ENCODE measurements at regions not wholly inside any gene's neighbourhood (a gene's known extent, or its start where the extent isn't known, plus 50 kb on each side); places are given as distances from the start of the nearest gene placed in this dataset.

DNA sequence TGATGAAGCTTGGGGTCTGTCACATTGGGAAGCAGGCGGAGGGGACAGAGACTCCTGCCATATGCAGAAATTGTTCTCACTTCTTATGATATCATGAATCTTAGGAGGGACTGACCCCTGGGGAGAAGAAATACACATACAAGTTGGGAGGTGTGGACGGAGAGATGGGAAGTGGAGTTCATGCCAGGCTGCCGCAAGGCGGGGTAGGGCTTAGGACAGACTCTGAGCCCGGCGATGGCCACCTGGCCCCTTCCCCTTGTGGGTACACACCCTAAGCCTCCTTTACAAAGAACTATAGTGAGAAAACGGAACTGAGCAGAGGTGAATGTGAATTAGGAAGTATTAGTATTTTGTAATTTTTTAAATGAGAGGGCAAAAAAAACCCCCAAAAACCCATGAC is 177.0 kb upstream of the IRS2 start:
- no peak overlapping the region for H3K4me3 ChIP-seq
- no peak for TF ChIP-seq POLR2A (IDR thresholded peaks at IDR 0.05)
- TF ChIP-seq, protein P1, sequence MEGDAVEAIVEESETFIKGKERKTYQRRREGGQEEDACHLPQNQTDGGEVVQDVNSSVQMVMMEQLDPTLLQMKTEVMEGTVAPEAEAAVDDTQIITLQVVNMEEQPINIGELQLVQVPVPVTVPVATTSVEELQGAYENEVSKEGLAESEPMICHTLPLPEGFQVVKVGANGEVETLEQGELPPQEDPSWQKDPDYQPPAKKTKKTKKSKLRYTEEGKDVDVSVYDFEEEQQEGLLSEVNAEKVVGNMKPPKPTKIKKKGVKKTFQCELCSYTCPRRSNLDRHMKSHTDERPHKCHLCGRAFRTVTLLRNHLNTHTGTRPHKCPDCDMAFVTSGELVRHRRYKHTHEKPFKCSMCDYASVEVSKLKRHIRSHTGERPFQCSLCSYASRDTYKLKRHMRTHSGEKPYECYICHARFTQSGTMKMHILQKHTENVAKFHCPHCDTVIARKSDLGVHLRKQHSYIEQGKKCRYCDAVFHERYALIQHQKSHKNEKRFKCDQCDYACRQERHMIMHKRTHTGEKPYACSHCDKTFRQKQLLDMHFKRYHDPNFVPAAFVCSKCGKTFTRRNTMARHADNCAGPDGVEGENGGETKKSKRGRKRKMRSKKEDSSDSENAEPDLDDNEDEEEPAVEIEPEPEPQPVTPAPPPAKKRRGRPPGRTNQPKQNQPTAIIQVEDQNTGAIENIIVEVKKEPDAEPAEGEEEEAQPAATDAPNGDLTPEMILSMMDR (IDR thresholded peaks at IDR 0.05): no peak
- no peaks in the 10 kb centered on the region for H3K4me1 ChIP-seq
- ATAC-seq (no peak), DNase-seq (no peak)
- no peaks in the 10 kb centered on the region for H3K27me3 ChIP-seq
- H3K27ac ChIP-seq: no peak overlapping the region
- 64 to 75% methylated on average over 7 of the region's 7 CpGs for WGBS, 2 donors
- no peaks in the 10 kb centered on the region for H3K36me3 ChIP-seq (replicated peaks in 1 of 2; ENCODE audit: insufficient read depth in 1 of 2, low read depth in 2 of 2)
- H3K9me3 ChIP-seq: peaks cover 0 to 5% (median 0%) of the 10 kb centered on the region in 3 donors
- intact Hi-C loops (cut with DNase I): no loop called here

DNA sequence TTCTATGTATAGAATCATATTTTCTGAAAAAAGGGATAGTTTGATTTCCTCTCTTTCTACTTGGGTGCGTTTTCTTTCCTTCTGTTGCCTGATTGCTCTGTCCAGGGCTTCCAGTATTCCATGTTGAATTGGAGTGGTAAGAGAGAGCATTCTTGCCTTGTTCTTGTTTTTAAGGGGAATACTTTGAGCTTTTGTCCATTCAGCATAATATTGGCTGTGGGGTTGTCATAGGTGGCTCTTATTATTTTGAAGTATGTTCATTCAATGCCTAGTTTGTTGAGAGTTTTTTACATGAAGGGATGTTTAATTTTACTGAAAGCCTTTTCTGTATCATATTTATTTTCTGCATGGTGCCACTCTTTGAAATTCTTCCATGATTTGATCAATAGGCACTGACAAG is 173.5 kb upstream of the IRS2 start:
- DNase-seq (no peak), ATAC-seq (no peak)
- Histone ChIP-seq H3K9me3 (peaks cover 0 to 5% (median 0%) of the 10 kb centered on the region in 3 donors), H3K27me3 (no peaks in the 10 kb centered on the region), H3K4me3 (no peak overlapping the region), H3K4me1 (no peaks in the 10 kb centered on the region), H3K27ac (no peak overlapping the region), H3K36me3 (replicated peaks in 1 of 2; ENCODE audit: insufficient read depth in 1 of 2, low read depth in 2 of 2) (no peaks in the 10 kb centered on the region)
- 48 to 64% methylated on average over 1 of the region's 1 CpG for WGBS, 2 donors
- intact Hi-C loops (cut with DNase I): no loop called here
- TF ChIP-seq, protein P1 (IDR thresholded peaks at IDR 0.05): no peak
- TF ChIP-seq POLR2A (IDR thresholded peaks at IDR 0.05): no peak

DNA sequence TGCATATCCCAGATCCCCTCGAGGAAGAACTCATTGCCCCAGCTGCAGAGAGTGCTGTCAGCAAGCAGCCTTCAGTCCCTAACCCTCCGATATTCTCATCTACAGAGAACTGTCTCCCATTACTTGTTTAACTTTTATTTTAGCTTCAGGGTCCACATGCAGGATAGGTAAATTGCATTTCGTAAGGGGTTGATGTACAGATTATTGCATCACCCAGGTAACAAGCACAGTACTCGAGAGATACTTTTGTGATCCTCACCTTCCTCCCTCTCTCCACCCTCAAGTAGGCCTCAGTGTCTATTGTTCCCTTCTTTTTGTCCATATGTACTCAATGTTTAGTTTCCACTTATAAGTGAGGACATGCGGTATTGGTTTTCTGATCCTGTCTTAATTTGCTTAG is 171.5 kb upstream of the IRS2 start:
- DNase-seq (no peak), ATAC-seq (no peak)
- Histone ChIP-seq H3K4me3 (no peak overlapping the region), H3K36me3 (replicated peaks in 1 of 2; ENCODE audit: insufficient read depth in 1 of 2, low read depth in 2 of 2) (no peaks in the 10 kb centered on the region), H3K27ac (no peak overlapping the region), H3K27me3 (no peaks in the 10 kb centered on the region), H3K4me1 (no peaks in the 10 kb centered on the region), H3K9me3 (peaks cover 0 to 5% (median 0%) of the 10 kb centered on the region in 3 donors)
- no peak for TF ChIP-seq POLR2A (IDR thresholded peaks at IDR 0.05)
- TF ChIP-seq, protein P1 (IDR thresholded peaks at IDR 0.05): no peak
- 65 to 70% methylated on average over 5 of the region's 5 CpGs for WGBS, 2 donors
- intact Hi-C loops (cut with DNase I): no loop called here

DNA sequence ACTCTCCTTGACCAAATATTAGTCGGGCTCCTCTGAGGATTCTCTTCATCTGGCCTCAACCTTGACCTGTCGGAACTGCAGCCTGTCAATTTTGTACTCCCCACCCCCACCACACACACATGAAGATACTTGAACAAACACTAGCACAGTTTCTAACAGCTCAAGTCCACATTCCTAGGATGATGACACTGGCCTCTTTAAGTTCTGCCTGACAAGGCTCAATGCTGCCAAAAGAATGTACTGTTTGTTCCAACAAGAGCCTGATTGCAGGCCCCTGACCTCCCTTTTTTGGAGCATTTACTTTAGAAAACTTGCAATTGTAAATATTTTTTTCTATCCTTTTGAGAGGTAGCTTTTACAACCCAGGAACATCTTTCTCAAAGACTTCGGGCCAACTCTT is 169.2 kb upstream of the IRS2 start:
- intact Hi-C loops (cut with DNase I): no loop called here
- Histone ChIP-seq H3K27ac (no peak overlapping the region), H3K36me3 (replicated peaks in 1 of 2; ENCODE audit: insufficient read depth in 1 of 2, low read depth in 2 of 2) (no peaks in the 10 kb centered on the region), H3K4me3 (no peak overlapping the region), H3K4me1 (no peaks in the 10 kb centered on the region), H3K27me3 (no peaks in the 10 kb centered on the region), H3K9me3 (peaks cover 0 to 5% (median 0%) of the 10 kb centered on the region in 3 donors)
- TF ChIP-seq, protein P1 (IDR thresholded peaks at IDR 0.05): no peak
- TF ChIP-seq POLR2A (IDR thresholded peaks at IDR 0.05): no peak
- 48 to 49% methylated on average over 3 of the region's 3 CpGs for WGBS, 2 donors
- DNase-seq (no peak), ATAC-seq (no peak)

DNA sequence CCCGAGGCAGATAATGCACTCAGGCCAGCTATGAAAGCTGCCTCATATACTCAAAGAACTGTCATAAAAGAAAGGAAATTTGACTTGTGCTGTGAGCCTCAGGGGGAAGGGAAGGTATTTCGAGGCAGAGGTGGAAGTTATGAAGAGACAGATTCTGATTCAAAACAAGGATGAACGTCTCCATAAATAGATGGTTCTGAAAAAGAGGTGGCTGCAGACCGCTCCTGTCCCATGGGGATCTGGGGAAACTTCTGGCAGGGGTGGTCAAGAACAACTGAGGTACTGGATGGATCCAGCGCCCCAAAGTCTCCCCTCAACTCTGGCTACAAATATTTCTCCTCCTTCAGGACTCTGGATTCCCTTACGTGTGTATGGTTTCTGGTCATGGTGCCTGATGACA is 168.1 kb upstream of the IRS2 start:
- 75% methylated on average over 6 of the region's 6 CpGs for WGBS, 2 donors
- DNase-seq (no peak), ATAC-seq (no peak)
- intact Hi-C loops (cut with DNase I): no loop called here
- TF ChIP-seq, protein P1 (IDR thresholded peaks at IDR 0.05): no peak
- no peak for TF ChIP-seq POLR2A (IDR thresholded peaks at IDR 0.05)
- H3K4me3 ChIP-seq: no peak overlapping the region
- no peaks in the 10 kb centered on the region for H3K36me3 ChIP-seq (replicated peaks in 1 of 2; ENCODE audit: insufficient read depth in 1 of 2, low read depth in 2 of 2)
- no peaks in the 10 kb centered on the region for H3K4me1 ChIP-seq
- no peak overlapping the region for H3K27ac ChIP-seq
- peaks cover 0 to 5% (median 0%) of the 10 kb centered on the region in 3 donors for H3K9me3 ChIP-seq
- no peaks in the 10 kb centered on the region for H3K27me3 ChIP-seq

All from body of pancreas (tissue), 4 donors.